Mammary epithelial cell (primary cell): ENCODE measurements at regions not wholly inside any gene's neighbourhood (a gene's known extent, or its start where the extent isn't known, plus 50 kb on each side); places are given as distances from the start of the nearest gene placed in this dataset.

Experiments used
- EZH2 ChIP-seq: IDR thresholded peaks from 2 replicates; pipeline ENCODE4 v1.6.1; 2012; ENCODE audit warnings: low read length, inconsistent platforms, borderline replicate concordance
- TF ChIP-seq, protein P1 (sequence below), 2 donors: IDR thresholded peaks in 1 of 2; conservative IDR thresholded peaks in 1 of 2; 2 replicates each; pipeline ENCODE4 v1.5.1; 2011 to 2012; ENCODE audit warnings: inconsistent platforms in 2 of 2, low read length in 2 of 2, mild to moderate bottlenecking in 2 of 2, control low read depth in 1 of 2, low read depth in 1 of 2; ENCODE audit not compliant: insufficient read depth in 1 of 2; ENCODE audit errors: extremely low read depth in 1 of 2

DNA sequence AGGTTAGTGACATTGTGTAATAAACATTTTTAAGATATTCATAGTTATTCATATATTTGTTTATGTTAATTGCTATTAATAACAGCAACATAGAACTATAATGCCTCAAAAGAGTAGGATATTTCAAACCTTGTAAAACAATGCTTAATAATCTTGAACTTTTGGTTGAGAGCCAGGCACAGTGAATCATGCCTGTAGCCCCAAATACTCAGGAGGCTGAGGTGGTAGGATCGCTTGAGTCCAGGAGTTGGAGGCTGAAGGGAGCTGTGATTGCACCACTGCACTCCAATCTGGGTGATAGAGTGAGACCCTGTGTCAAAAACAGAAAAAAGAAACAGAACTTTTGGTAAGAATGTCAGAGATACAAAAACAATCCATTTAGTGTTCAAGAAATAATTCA lies 213.9 kb upstream of the SLITRK1 start:
- no peak for TF ChIP-seq EZH2
- TF ChIP-seq, protein P1, sequence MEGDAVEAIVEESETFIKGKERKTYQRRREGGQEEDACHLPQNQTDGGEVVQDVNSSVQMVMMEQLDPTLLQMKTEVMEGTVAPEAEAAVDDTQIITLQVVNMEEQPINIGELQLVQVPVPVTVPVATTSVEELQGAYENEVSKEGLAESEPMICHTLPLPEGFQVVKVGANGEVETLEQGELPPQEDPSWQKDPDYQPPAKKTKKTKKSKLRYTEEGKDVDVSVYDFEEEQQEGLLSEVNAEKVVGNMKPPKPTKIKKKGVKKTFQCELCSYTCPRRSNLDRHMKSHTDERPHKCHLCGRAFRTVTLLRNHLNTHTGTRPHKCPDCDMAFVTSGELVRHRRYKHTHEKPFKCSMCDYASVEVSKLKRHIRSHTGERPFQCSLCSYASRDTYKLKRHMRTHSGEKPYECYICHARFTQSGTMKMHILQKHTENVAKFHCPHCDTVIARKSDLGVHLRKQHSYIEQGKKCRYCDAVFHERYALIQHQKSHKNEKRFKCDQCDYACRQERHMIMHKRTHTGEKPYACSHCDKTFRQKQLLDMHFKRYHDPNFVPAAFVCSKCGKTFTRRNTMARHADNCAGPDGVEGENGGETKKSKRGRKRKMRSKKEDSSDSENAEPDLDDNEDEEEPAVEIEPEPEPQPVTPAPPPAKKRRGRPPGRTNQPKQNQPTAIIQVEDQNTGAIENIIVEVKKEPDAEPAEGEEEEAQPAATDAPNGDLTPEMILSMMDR (conservative IDR thresholded peaks at IDR 0.05 in 1 of 2, IDR thresholded peaks at IDR 0.05 in 1 of 2; ENCODE audit: extremely low read depth in 1 of 2, insufficient read depth in 1 of 2, low read depth in 1 of 2, low read length in 2 of 2), result no peak
